ENCODE measurements at regions not wholly inside any gene's neighbourhood (a gene's known extent, or its start where the extent isn't known, plus 50 kb on each side); places are given as distances from the start of the nearest gene placed in this dataset.

- no peak for DNase-seq
These were observed 64.6 kb downstream of the LINC01488 start for GRCh38 chr11:69545976-69546617.

GRCh38 chr11:69546735-69547370 is 65.4 kb downstream of the LINC01488 start:
- DNase-seq, result no peak

DNA sequence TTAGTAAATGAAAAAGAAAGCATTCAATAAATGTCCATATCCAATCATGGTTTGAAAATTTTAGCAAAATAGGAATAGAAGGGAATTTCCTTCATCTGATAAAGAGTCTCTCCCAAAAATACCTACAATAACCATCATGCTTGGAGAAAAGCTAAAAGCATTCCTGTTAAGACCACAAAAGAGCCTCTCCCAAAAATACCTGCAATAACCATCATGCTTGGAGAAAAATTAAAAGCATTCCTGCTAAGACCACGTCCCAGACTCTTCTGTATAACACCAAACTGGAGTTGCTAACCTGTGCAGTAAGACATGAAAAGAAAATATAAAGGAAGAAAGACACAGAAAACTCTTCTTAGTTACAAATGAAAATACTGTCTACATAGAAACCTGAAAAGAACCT is 69.4 kb downstream of the LINC01488 start:
- DNase-seq, result no peak

- no peak for DNase-seq
These were observed 70.5 kb downstream of the LINC01488 start for GRCh38 chr11:69551963-69552362.

- no peak for DNase-seq
These were observed 71.5 kb downstream of the LINC01488 start for GRCh38 chr11:69552951-69553350.

DNA sequence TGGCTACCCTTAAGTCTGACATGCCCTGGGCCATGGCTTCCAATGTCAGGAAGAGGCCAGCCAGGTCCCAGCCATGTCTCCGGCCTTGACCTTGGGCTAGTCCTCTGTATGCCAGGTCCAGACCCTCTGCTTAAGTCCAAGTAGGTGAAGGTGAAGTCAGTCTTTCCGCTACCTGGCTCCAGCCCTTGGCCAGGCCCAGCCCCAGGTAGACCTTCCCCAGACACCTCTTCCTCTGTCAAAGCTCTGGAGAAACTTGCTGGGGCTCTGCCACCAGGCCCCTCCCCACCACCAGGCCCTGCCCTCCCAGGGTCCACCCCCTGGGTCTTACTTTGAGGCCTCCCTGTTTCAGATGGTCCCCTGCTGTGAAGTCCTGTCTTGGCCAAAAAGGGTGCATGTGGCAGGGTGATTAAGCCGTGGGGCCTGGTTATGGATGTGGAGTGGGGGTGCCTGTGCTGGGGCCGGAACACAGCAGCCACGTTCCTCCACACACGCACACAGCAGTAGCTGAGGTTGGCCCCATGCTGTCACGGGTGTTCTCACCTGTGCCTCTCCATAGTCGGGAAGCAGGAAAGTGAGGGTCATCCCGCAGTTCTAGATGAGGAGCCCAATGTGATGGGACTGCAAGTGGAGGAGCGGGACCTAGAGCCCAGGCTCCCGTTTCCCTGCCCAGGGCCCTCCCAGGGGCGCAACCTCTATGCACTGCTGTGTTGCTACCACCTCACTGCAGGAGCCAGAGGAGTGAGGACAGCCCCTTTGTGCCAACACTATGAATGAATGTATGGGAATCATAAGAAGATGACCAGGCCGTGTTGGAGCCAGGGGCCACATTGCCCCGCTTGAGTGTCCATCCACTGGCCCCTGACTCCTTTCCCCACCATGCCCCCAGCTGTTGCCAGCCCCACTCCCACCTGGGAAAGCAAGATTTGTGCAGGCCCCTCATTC is 72.2 kb downstream of the LINC01488 start:
- no peak for DNase-seq

DNA sequence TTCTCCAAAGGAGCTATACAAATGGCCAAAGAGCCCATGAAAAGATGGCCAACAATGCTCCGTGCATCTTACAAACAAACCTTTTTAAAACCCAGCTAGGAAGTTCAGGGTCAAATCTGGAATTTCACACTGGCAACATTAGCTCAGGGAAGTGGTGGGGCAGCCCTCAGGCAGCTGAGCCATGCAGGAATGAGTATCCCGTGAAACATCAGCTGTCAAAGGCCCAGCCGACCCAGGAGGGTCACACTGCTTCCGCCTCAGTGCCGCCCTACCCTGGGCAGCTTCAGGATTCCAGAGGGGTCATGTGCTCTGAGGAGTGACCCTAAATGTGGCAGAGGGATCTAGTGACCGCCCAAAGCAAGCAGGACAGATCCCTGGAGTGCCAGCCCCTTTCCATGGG is 73.4 kb downstream of the LINC01488 start:
- DNase-seq, result no peak

GRCh38 chr11:69557266-69557665 is 75.8 kb downstream of the LINC01488 start:
- no peak for DNase-seq

- no peak for DNase-seq
These were observed 77.1 kb downstream of the LINC01488 start for GRCh38 chr11:69558519-69558941.

- DNase-seq, result no peak
These were observed 77.7 kb downstream of the LINC01488 start for GRCh38 chr11:69559181-69559580.

GRCh38 chr11:69560141-69560790 is 78.8 kb downstream of the LINC01488 start:
- DNase-seq, result no peak

DNA sequence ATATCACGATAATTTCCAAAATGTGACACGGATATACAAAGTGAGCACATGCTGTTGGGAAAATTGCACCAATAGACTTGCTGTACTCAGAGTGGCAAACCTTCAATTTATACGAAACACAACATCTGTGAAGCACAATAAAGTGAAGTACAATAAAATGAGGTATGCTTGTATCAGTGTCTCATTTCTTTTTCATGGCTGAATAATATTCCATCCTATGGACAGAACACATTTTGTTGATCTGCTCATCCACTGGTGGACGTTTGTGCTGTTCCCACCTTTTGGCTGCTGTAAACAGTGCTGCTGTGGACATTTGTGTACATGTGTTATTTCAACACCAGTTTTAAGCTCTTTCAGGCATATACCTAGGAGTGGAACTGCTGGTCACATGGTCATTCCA is 78.7 kb upstream of the CCND1 start:
- DNase-seq, result no peak

DNA sequence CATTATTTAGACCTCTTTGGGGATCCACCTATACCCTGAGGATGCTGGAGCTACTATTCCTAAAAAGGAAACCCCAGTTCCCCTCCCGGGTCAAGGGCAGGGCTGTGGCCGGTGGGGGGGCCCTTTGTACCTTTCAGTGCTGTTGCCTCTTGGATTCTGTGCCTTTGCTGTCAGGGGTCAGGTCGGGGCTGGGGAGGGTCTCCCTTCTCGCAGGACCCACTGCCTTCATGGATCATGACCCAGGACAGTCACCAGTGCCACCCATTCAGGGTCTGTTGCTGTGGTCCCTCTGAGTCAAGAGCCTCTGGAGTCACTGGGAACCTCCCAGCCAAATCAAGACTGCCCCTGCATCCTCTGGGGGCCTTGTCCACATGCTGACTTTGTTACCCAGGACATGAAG is 78.1 kb upstream of the CCND1 start:
- DNase-seq, result no peak

GRCh38 chr11:69563306-69563705 is 77.7 kb upstream of the CCND1 start:
- no peak for DNase-seq

GRCh38 chr11:69563946-69564775 is 76.8 kb upstream of the CCND1 start:
- no peak for DNase-seq

DNA sequence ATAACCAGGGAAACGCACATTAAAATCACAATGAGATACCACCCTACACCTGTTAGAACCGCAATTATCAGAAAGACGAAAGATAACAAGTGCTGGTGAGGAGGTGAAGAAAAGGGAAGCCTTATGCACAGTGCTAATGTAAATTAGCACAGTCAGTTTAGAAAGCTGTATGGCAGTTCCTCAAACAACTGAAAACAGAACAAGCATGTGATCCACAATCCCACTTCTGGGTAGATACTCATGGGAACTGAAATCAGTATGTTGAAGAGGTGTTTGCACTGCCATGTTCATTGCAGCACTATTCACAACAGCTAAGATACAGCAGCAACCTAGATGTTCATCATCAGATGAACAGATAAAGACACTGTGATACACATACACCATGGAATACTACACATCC is 75.0 kb upstream of the CCND1 start:
- peak; percentile 33 to 71 (median 45) for DNase-seq

- DNase-seq, result no peak
These were observed 72.8 kb upstream of the CCND1 start for GRCh38 chr11:69567951-69568808.

- DNase-seq, result no peak
These were observed 72.2 kb upstream of the CCND1 start for GRCh38 chr11:69568809-69569097.

DNA sequence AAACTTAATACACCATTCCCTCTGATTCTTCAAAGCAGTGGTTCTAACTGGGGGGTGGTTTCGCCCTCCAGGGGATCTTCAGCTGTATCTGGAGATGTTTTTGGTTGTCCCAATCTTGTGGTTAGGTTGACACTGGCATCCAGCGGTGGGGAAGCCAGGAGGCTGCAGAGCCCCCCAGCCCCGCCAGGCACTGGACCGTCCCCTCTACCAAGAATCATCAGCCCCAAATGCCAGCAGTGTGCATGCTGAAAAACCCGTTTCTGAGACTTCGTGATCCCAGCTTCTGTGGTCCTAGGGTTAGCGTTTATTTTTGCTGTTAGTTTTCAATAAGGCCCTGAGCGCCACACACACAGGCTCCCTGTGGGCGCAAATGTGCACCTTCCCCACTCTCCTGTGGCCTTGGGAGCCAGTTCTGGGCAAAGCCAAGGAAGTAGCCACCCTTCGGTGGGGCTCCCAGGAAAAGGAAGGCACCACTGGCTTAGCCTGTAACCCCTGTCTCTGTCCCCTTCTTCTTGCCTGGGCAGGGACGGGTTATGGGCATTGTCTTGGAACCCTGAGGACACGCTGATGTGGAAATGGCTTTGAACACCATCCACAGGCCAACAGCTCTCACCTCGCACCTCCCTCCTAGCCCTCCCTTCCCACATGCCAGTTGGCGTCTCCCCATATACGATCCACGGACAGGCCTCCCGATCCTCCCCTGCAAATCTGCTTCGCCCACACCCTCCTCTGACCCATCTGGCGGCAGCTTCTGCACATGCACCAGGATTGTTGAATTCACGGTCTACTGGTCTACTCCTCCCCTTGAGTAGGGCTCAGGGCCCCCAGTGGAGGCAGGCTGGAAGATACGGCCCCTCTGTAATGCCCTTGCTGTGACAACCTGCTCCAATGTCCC is 71.4 kb upstream of the CCND1 start:
- DNase-seq, result no peak

DNA sequence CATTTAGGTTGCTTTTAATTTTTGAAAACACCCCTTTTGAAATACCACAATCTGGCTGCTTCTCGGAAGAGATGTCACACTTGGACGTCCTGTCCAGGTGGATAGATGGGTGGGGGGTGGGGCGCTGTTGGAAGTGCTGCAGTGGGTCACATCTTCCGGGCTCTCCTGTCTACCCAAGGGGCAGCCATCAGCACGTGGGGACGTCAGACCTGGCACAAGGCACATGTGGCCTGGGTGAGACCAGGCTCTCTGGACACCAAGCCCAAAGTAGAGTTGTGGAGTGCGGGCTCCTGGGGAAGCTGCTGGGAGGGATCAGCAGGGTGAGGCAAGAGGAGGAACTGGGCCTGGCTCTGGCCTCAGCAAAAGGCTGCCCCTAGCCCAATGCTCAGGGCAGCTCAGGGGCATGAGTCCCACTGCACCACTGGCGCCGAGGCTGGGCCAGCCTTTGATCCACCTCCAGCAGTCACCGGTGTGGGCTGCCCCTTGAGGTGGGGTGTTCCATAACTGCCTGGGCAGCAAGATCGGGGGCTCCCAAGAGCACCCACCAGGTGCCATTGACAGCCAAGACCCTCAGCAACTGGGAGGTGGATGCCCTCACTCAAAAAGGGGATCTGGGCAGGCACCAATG is 68.6 kb upstream of the CCND1 start:
- no peak for DNase-seq
